Immature natural killer cell (primary cell): ENCODE measurements at regions not wholly inside any gene's neighbourhood (a gene's known extent, or its start where the extent isn't known, plus 50 kb on each side); places are given as distances from the start of the nearest gene placed in this dataset.

Experiments
- DNase-seq, 3 donors: peaks; one replicate each; pipeline ENCODE4 v3.0.0; 2022; ENCODE audit warnings: mixed read lengths in 1 of 3
- H3K27ac Mint-ChIP-seq, 6 donors: one replicate each; pipeline ENCODE4 v1.8.0; 2020; ENCODE audit warnings: mixed read lengths in 6 of 6, mild to moderate bottlenecking in 5 of 6, inconsistent platforms in 4 of 6, moderate library complexity in 3 of 6
- H3K27me3 Mint-ChIP-seq, 3 donors: one replicate each; pipeline ENCODE4 v1.8.0; 2020 to 2021; ENCODE audit warnings: low read depth in 3 of 3, mild to moderate bottlenecking in 3 of 3, mixed read lengths in 3 of 3, moderate library complexity in 3 of 3, inconsistent platforms in 1 of 3
- H3K36me3 Mint-ChIP-seq, 3 donors: one replicate each; pipeline ENCODE4 v1.8.0; 2020; ENCODE audit warnings: mixed read lengths in 3 of 3, inconsistent platforms in 2 of 3, mild to moderate bottlenecking in 2 of 3
- H3K4me1 Mint-ChIP-seq, 2 donors: one replicate each; pipeline ENCODE4 v1.8.0; 2020; ENCODE audit warnings: inconsistent platforms in 2 of 2, mild to moderate bottlenecking in 2 of 2, mixed read lengths in 2 of 2, moderate library complexity in 1 of 2
- H3K4me3 Mint-ChIP-seq, 5 donors: one replicate each; pipeline ENCODE4 v1.8.0; 2020; ENCODE audit warnings: mild to moderate bottlenecking in 5 of 5, mixed read lengths in 5 of 5, inconsistent platforms in 3 of 5, moderate library complexity in 3 of 5
- H3K9me3 Mint-ChIP-seq, 6 donors: one replicate each; pipeline ENCODE4 v1.8.0; 2020; ENCODE audit warnings: mild to moderate bottlenecking in 6 of 6, mixed read lengths in 6 of 6, inconsistent platforms in 4 of 6, moderate library complexity in 3 of 6

DNA sequence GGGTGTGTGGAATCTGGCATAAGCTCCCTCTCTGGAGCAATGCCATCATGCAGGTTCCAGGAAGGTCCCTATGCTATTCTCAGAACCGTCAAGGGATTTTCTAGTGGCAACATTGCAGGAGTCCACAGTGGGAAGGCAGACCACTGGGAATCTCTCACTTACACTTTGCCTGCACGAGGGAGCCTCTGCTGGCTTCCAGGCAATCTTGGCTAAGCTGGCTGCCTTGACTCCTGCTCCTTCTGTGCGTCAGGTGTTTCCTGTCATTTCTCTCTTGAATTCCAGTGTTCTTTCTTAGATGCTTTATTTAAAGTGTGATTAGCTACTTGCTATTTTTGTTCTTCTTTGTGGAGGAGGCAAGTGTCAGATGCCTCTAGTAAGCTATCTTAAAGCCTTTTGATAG is 414.0 kb upstream of the ATP2B1 start:
- Mint-ChIP-seq H3K4me3 (no peak overlapping the region), H3K4me1 (no peaks in the 10 kb centered on the region), H3K27me3 (peaks cover 3 to 16% (median 4%) of the 10 kb centered on the region in 3 donors), H3K9me3 (peaks cover 7 to 32% (median 19%) of the 10 kb centered on the region in 6 donors), H3K27ac (no peak overlapping the region), H3K36me3 (peaks cover 0 to 12% (median 0%) of the 10 kb centered on the region in 3 donors)
- no peak for DNase-seq

DNA sequence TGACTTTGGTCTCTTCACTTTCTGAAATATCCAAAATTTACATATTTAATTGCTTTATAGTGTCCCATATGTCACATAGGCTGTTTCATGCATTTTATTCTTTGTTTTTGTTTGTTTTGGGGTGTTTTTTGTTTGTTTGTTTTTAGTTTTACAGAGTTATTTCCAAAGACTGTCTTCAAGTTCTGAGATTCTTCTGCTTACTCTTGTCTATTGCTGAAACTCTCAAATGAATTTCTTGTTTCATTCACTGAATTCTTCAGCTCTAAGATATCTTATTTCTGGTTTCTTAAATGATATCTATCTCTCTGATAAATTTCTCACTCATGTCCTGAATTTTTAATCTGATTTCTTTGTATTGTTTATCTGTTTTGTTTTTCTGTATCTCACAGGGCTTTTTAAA is 412.0 kb upstream of the ATP2B1 start:
- Mint-ChIP-seq H3K36me3 (peaks cover 0 to 12% (median 0%) of the 10 kb centered on the region in 3 donors), H3K27ac (no peak overlapping the region), H3K4me3 (no peak overlapping the region), H3K4me1 (no peaks in the 10 kb centered on the region), H3K27me3 (peaks cover 3 to 16% (median 6%) of the 10 kb centered on the region in 3 donors), H3K9me3 (peaks cover 10 to 32% (median 19%) of the 10 kb centered on the region in 6 donors)
- no peak for DNase-seq

DNA sequence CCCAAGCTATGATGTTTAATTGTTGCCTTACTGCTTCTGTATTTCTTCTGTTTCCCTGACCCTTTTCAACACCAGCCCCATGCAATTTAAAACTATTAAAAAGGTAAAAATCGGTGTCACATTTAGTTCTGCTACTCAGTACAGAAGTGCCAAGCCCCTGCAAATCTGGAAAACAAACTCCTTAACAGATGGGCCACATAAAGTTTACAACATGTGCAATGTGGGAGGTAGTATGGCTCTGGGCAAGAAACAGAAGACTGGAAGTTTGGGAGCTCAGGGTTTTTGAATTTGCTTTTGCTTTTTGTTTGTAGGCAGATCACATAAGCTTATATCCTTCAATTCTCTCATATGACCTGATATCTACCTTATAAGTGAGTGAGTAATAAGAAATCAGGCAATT is 404.0 kb upstream of the ATP2B1 start:
- Mint-ChIP-seq H3K36me3 (no peaks in the 10 kb centered on the region), H3K4me1 (no peaks in the 10 kb centered on the region), H3K4me3 (no peak overlapping the region), H3K27ac (no peak overlapping the region), H3K27me3 (peaks cover 0 to 2% (median 0%) of the 10 kb centered on the region in 3 donors), H3K9me3 (peaks cover 0 to 3% (median 0%) of the 10 kb centered on the region in 6 donors)
- no peak for DNase-seq

DNA sequence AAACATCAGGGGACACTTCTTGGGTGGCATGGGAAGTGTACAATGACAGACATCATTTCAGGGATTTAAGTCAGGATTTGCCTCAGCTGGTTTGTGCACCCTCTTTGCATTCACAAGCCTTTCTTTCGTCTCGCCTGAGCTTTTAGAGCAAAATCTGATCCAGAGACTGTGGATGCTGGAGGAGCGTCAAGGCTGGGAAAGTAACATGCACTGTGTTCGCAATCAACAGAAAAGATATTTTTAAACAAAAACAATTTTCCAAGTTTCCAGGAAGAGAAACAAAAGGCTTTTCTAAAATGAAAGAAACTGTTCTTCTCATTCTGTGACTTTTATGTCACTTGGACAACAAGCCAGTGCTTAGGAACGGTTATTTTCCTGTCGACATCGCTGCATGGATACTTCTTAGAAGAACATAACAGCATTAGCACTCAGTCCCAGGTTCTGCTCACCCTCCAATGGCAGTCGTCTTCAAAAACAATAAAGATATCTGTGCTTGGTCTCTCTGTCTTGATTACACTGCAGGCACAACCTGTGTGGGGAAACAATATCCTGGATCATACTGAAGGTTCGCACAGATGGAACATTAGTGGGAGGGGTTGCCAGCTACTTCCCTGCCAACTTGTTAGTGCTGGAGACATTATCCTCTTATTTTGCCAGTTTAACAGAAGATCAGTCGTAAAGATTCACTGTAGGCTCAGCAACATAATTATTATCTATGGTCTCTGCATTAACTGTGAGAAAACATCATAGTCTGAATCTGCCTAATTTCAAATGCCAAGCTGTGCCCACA is 403.3 kb upstream of the ATP2B1 start:
- Mint-ChIP-seq H3K36me3 (no peaks in the 10 kb centered on the region), H3K27ac (no peak overlapping the region), H3K9me3 (peaks cover 0 to 3% (median 0%) of the 10 kb centered on the region in 6 donors), H3K4me1 (no peaks in the 10 kb centered on the region), H3K4me3 (no peak overlapping the region), H3K27me3 (peaks cover 0 to 2% (median 0%) of the 10 kb centered on the region in 3 donors)
- DNase-seq, result no peak

DNA sequence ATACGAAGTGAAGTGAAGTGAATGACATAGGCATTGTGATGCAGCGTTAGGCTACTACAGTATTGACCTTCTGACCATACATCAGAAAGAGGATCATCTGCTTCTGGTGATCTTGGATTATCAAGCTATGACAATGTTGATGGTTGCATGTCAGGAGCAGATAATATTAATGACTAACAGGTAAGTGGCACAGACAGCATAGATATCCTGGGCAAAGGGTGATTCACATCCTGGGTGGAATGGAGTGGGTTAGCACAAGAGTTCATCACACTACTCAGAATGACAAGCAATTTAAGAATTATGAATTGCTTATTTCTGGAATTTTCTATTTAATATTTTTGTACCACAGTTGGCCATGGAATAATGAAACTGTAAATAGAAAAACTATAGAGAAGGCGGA is 397.9 kb upstream of the ATP2B1 start:
- peaks cover 0 to 3% (median 3%) of the 10 kb centered on the region in 3 donors for H3K27me3 Mint-ChIP-seq
- no peaks in the 10 kb centered on the region for H3K9me3 Mint-ChIP-seq
- no peak overlapping the region for H3K4me3 Mint-ChIP-seq
- no peak for DNase-seq
- H3K36me3 Mint-ChIP-seq, result no peaks in the 10 kb centered on the region
- H3K4me1 Mint-ChIP-seq, result peaks cover 4 to 10% of the 10 kb centered on the region in 2 donors
- no peak overlapping the region for H3K27ac Mint-ChIP-seq

DNA sequence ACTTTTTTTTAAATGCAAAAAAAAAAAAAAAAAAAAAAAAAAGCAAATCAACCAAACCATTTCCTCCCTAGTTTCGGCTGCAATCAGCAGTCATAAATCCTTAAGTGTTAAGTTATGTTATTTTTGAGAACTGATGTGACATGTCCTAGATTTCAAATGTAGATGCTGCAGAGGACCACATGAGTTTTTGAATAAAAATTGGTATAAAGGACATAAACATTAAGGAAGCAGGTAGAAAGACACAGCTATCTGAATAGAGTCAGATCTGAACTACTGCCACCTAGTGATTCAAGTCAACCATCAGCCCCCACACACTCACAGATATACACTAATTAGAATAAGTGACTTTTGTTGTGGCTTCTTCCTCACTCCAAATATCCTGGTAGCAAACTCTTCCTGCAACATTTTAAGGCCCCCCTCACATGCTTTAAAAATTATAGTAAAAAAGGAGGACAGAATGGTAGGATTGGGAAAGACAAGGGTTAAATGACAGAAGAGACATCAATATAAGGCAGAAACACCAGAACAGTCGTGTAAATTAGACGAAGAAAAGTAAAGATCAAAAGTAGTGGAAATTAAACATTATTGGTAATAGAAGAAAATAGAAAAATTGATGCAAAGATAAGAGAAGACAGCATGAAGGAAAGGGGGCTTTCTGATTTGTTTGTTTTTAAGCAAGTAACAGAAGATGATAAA is 394.5 kb upstream of the ATP2B1 start:
- peaks cover 0 to 3% (median 3%) of the 10 kb centered on the region in 3 donors for H3K27me3 Mint-ChIP-seq

DNA sequence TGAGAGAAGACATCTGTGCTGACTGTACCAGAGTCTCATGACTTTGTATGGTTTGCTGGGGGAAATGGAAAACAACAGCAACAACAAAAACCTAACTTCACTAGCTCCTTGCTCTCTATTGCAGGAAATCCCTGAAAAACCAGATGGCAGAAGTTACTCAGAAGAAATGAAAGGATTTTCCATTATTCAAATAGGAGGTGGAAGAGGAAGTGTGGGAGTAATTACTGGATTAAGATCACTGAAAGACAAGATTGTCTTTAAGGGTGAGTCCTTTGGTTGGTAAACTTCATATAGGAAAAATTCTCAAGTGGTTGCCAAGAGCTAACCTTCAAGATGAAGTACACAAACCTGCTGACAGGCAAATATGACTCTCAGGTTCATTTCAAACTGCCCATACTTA is 391.9 kb upstream of the ATP2B1 start:
- H3K4me1 Mint-ChIP-seq, result peaks cover 4 to 10% of the 10 kb centered on the region in 2 donors
- no peak overlapping the region for H3K27ac Mint-ChIP-seq
- no peaks in the 10 kb centered on the region for H3K9me3 Mint-ChIP-seq
- DNase-seq, result no peak
- H3K36me3 Mint-ChIP-seq, result no peaks in the 10 kb centered on the region
- H3K4me3 Mint-ChIP-seq, result no peak overlapping the region
- peaks cover 0 to 3% (median 3%) of the 10 kb centered on the region in 3 donors for H3K27me3 Mint-ChIP-seq

More for the DNA sequence above, 394.5 kb upstream of the ATP2B1 start:
- peak overlapping the region in 4 of 5 donors; percentile 36 to 60 (median 40) for H3K4me3 Mint-ChIP-seq
- peaks cover 4 to 10% of the 10 kb centered on the region in 2 donors for H3K4me1 Mint-ChIP-seq
- no peaks in the 10 kb centered on the region for H3K36me3 Mint-ChIP-seq
- peak overlapping the region in 1 of 6 donors; percentile 13 for H3K27ac Mint-ChIP-seq
- H3K9me3 Mint-ChIP-seq, result no peaks in the 10 kb centered on the region
- peak; percentile 9 to 34 (median 34) for DNase-seq

DNA sequence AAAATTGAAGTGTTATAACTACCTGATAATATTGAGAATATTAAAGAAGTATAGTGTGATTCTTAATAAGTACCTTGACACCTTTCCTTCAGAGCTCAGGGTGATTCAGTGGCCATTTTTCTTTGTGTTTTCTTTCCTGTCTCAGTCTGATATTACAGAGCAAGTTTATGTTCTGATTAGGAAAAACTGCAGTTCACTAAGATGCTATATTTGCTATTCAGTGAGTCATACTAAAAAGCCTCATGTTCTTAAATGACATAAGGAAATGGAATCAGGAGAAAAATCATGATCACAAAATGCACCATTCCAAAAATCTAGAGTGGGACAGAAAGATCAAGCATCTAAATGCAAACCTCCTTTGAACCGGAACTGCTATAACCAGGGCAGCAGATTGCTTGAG is 390.6 kb upstream of the ATP2B1 start:
- Mint-ChIP-seq H3K4me3 (no peak overlapping the region), H3K4me1 (peaks cover 4 to 10% of the 10 kb centered on the region in 2 donors), H3K9me3 (no peaks in the 10 kb centered on the region), H3K36me3 (no peaks in the 10 kb centered on the region), H3K27ac (no peak overlapping the region), H3K27me3 (peaks cover 0 to 3% (median 3%) of the 10 kb centered on the region in 3 donors)
- no peak for DNase-seq

DNA sequence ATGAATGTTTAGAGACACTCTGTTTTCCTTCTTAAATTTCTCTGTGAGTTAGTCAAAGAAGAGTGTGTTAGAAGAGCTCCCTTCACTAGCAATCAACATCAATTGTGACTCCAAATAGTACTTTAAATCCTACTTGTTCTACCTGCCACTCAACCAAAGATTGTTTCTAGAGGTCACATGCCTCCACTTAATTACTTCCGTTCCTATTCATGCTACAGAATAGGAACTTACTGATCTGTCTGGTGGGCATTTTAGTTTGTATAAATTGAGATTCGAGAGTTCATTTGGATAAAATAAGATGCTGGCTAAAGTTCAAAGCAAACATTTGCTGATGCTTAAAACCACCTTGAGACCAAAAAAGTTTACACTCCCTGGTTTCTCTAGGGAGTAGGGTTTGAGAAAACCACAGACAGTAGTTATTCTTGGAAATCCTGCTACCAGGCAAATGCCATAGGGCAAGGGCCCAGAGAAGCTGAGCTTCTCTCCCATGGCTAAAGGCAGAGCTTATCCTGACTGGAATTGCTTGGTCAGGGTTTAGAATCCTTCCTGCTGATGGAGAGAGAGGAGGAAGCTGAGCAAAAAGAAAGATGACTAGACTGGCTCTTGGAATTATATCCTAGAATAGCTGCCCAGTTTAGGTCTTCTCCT is 389.6 kb upstream of the ATP2B1 start:
- Mint-ChIP-seq H3K4me3 (no peak overlapping the region), H3K4me1 (peaks cover 4 to 10% of the 10 kb centered on the region in 2 donors), H3K27me3 (peaks cover 0 to 3% (median 2%) of the 10 kb centered on the region in 3 donors), H3K27ac (no peak overlapping the region), H3K9me3 (no peaks in the 10 kb centered on the region), H3K36me3 (no peaks in the 10 kb centered on the region)
- DNase-seq, result no peak

DNA sequence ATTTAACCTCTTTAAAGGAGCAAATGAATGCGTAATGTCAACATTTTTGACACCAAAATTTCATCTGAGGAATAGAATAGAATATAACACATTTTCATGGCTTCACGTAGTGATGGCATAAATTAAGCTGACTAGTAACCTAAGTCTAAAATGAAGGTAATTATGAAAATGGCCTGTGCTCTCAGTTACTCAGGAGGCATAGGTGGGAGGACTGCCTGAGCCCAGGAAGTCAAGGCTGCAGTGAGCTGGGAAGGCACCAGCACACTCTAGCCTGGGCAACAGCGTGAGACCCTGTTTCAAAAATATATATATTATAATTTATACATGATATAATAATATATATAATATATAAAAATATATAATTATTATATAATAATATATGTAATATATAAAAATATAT is 383.2 kb upstream of the ATP2B1 start:
- H3K4me1 Mint-ChIP-seq, result no peaks in the 10 kb centered on the region
- H3K4me3 Mint-ChIP-seq, result no peak overlapping the region
- DNase-seq, result no peak
- no peak overlapping the region for H3K27ac Mint-ChIP-seq
- no peaks in the 10 kb centered on the region for H3K36me3 Mint-ChIP-seq
- no peaks in the 10 kb centered on the region for H3K27me3 Mint-ChIP-seq
- peaks cover 0 to 2% (median 0%) of the 10 kb centered on the region in 6 donors for H3K9me3 Mint-ChIP-seq

DNA sequence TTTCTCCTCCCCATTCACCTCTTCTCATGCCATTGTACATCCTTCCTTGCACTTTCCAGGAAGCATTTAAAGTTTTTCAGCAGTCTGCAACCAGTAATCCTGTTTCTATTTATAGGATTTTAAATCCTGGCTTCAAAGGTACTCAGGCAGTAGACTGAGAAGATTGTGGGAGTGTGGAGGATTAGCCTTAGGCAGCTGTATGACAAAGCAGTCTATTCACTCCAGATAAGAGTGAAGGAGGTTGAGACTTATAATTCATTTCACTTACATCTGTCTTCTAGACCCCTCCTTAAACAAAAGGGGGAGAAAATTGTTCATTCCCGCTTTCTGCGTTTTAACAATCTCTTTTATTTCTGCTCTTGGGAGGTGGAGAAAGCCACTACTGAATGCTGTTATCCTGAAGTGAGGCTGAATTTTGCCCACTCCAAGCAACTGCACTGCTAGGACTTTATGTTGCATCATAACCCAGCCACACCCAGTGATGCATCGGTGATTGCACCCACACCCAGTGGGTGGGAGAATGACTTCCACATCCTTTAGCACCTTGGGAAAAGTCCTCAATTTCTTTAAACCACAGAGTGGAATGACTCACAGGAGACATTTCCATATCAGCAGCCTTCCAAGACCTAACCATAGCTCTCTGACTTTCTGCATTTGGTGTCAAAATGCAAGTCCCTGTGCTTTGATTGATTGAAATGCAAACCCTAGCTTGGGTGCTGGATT is 382.5 kb upstream of the ATP2B1 start:
- no peaks in the 10 kb centered on the region for H3K27me3 Mint-ChIP-seq
- DNase-seq, result no peak
- no peak overlapping the region for H3K27ac Mint-ChIP-seq
- no peak overlapping the region for H3K4me3 Mint-ChIP-seq
- H3K4me1 Mint-ChIP-seq, result no peaks in the 10 kb centered on the region
- peaks cover 0 to 2% (median 0%) of the 10 kb centered on the region in 6 donors for H3K9me3 Mint-ChIP-seq
- H3K36me3 Mint-ChIP-seq, result no peaks in the 10 kb centered on the region

DNA sequence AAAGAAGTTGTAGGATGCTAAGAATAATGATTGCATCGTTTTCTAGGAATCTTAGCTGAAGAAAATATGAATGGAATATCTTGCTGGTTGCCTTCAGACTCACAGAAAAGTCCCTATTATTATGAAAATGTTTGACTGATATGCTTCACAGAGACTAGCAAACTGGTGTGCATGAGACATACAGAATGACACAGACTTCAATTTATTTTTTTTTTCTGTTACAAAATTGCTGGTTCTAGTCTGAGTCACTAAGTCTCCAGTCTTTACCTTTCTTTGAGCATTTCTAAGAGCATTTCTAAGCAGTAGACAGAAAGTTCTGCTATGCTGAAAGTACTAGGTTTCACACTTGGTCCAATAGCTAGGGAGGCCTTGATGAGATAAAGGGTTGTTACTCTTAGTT is 377.6 kb upstream of the ATP2B1 start:
- no peak overlapping the region for H3K27ac Mint-ChIP-seq
- DNase-seq, result no peak
- H3K27me3 Mint-ChIP-seq, result peaks cover 0 to 2% (median 0%) of the 10 kb centered on the region in 3 donors
- no peaks in the 10 kb centered on the region for H3K4me1 Mint-ChIP-seq
- no peak overlapping the region for H3K4me3 Mint-ChIP-seq
- H3K9me3 Mint-ChIP-seq, result peaks cover 0 to 2% (median 0%) of the 10 kb centered on the region in 6 donors
- no peaks in the 10 kb centered on the region for H3K36me3 Mint-ChIP-seq

DNA sequence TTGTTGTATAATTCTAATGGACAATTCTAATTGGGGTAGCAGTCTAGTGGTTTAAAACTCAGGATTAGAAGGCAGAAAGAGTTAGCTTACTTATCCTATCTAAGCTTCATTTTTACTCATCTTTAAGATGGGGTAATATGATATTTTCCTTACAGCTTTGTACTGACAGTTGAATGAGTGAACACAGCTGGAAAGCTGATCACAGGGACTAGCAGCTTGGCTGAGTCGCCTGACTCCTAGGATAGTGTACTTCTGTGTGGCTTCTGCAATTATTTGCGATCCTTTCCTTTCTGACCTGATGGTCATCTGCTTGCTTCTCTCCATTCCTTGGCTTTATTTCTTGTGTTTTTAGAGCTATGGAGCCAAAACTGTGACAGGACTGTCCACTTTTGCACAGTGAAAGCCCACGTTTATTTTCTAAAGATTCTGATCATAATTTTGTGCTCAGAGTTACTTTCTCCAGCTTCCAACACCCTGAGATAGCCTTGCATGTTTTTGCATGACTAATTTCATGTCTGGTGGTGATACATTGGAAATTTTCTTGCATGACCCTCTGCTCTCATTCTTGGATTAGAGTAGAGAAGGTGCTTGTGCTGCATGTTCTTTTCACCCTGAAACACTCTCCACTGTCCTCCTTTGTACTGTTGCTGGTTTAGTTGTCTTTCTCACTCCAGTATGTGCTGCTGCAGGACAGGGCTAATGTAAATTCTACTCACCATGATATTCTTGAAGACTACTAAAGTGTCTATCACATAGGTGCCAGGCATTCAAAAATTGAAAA is 377.0 kb upstream of the ATP2B1 start:
- H3K27me3 Mint-ChIP-seq, result peaks cover 0 to 2% (median 0%) of the 10 kb centered on the region in 3 donors
- no peaks in the 10 kb centered on the region for H3K36me3 Mint-ChIP-seq
- H3K27ac Mint-ChIP-seq, result no peak overlapping the region
- H3K9me3 Mint-ChIP-seq, result peaks cover 0 to 2% (median 0%) of the 10 kb centered on the region in 6 donors
- no peaks in the 10 kb centered on the region for H3K4me1 Mint-ChIP-seq
- no peak overlapping the region for H3K4me3 Mint-ChIP-seq
- DNase-seq, result no peak
